ENCODE measurements at regions not wholly inside any gene's neighbourhood (a gene's known extent, or its start where the extent isn't known, plus 50 kb on each side); places are given as distances from the start of the nearest gene placed in this dataset.

DNA sequence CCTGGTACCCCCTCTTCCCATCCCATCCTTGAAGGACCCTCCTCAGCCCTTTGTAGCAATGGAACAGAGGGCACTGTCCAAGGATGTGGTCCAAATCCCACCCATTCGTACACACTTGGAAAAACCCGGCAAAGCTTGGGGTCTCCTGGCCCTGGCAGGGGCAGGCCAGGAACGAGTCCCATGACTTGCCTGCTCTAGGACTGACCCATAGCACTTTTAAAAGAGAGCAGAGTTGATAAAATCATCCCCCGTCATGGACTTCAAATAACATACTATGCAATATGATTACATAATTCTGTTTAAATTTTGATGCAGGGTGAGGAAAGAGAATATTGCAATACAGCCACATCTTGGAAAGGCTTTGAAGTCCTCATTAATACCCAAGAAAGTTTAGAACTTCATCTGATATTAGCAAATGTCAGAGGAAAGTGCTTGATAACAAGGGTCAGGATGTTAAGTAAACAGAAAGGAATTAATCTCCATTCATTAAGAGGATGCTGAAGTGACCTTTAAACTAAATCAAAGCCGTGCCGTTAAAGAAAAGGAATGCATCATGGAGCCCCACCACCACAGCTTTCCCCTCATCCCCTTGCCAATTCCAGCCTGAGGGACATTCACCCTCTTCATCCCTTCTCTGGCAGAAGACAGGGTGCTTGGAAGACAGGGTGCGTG lies 60.7 kb upstream of the NXT1 start:
- Histone ChIP-seq H3K4me3 (no peak overlapping the region), H3K4me1 (peaks cover 25% of the 10 kb centered on the region), H3K9me3 (no peaks in the 10 kb centered on the region), H3K36me3 (no peaks in the 10 kb centered on the region), H3K27ac (no peak overlapping the region), H3K27me3 (no peaks in the 10 kb centered on the region)
- TF ChIP-seq, protein P1, sequence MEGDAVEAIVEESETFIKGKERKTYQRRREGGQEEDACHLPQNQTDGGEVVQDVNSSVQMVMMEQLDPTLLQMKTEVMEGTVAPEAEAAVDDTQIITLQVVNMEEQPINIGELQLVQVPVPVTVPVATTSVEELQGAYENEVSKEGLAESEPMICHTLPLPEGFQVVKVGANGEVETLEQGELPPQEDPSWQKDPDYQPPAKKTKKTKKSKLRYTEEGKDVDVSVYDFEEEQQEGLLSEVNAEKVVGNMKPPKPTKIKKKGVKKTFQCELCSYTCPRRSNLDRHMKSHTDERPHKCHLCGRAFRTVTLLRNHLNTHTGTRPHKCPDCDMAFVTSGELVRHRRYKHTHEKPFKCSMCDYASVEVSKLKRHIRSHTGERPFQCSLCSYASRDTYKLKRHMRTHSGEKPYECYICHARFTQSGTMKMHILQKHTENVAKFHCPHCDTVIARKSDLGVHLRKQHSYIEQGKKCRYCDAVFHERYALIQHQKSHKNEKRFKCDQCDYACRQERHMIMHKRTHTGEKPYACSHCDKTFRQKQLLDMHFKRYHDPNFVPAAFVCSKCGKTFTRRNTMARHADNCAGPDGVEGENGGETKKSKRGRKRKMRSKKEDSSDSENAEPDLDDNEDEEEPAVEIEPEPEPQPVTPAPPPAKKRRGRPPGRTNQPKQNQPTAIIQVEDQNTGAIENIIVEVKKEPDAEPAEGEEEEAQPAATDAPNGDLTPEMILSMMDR (IDR thresholded peaks at IDR 0.05): no peak
- ATAC-seq (no peak), DNase-seq (no peak)
- intact Hi-C loops (cut with DNase I): no loop called here

DNA sequence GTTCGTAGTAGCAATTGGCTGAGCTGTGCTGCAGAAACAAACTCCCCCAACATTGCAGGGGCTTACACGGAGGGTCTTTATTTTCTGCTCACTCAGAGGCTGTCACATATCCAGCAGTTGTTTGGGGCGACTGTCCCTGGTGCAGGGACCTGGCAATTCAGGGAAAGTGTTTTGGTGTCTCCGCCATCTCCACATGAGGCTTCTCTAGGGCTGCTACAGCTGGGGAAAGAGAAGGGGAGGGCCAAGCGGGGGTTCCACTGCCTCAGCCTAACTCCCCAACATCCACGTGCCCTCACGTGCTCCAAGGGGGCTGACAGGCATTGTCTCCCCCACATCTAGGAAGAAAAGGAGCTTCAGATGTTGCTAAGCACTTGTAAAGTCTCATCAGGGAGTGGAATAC lies 61.3 kb upstream of the NXT1 start:
- ATAC-seq (no peak), DNase-seq (no peak)
- TF ChIP-seq, protein P1 (IDR thresholded peaks at IDR 0.05): no peak

DNA sequence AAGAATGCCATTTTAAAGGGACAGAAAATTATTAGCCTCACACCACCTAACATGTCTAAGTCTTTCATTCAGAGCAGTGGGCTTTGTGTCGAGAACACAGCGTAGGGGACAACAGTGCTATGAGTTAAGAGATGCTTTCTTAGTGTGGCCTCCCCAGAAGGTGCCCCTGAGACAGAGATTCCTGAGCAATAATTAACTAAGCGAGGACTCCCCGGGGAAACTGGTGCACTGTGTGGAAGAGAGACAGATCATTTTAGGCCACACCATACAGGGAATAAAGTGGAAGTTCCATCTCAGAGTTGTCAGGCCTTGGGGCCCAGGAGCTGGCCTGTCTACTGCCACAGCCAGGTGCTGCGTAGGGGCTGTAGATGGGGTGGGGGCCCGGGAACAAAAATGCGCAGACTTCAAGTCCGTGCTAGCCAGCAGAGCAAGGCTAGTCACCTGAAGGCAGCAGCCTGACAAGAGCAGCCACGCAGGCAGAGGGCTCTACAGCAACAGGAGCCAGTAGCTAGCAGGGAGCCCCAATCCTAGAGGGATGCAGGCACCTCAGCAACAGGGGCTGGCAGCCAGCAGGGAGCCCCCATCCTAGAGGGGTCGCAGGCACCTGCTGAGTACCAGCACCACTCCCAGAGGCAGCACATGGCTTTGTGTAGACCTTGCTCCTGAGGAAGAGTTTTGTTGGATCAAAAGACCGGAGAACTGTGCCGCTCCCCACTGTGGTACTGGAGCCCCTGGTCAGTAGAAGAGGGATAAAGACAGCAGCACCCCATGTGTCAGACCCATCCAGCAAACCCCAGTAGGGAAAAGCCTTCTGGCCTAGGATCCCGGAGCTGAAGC lies 63.0 kb upstream of the NXT1 start:
- H3K4me1 ChIP-seq: peaks cover 7% of the 10 kb centered on the region
- peaks cover 6% of the 10 kb centered on the region for H3K27me3 ChIP-seq
- H3K27ac ChIP-seq: no peak overlapping the region
- H3K4me3 ChIP-seq: no peak overlapping the region
- ATAC-seq (no peak), DNase-seq (no peak)
- TF ChIP-seq, protein P1 (IDR thresholded peaks at IDR 0.05): no peak
- intact Hi-C loops (cut with DNase I): no loop called here
- H3K36me3 ChIP-seq: no peaks in the 10 kb centered on the region
- H3K9me3 ChIP-seq: no peaks in the 10 kb centered on the region

More for the DNA sequence above, 61.3 kb upstream of the NXT1 start:
- Histone ChIP-seq H3K4me3 (no peak overlapping the region), H3K27me3 (no peaks in the 10 kb centered on the region), H3K4me1 (peaks cover 21% of the 10 kb centered on the region), H3K27ac (no peak overlapping the region), H3K36me3 (no peaks in the 10 kb centered on the region), H3K9me3 (no peaks in the 10 kb centered on the region)
- intact Hi-C loops (cut with DNase I): no loop called here

DNA sequence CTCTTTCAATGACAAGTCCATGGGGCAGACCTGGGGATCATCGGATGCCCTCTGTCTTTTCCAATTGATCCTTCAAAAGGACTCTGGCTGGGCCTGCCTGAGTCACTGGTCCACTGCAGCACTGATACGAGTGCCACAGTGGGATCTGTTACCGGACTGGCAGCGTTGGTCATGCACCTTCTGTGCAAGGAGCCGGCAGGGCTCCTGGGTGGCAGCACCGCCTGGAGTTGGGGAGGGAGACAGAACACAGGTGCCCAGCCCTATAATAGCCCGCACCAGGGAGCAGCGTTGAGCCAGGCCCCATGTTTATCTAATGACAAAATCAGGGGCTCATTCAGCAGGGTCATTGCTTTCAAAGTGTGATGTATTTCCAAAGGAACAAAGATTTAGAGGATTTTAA lies 64.2 kb upstream of the NXT1 start:
- ATAC-seq: no peak
- DNase-seq: no peak

DNA sequence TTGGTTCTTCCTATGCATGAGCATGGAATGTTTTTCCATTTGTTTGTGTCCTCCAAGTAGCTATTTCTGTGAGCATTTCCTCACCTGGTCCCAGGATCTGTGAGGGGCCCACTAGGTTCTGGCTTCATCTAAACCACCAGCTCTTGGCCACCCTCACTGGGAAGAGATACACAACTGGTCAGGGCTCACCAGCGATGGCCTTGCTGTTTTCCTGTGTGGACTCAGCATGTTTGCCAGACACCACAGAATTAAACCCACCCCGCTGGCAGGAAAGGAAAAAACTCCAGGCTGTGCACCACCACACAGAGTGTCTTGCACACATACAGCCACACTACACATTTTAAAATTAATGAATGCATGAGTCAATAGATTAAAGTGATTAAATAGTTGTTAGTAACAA lies 65.1 kb upstream of the NXT1 start:
- H3K36me3 ChIP-seq: no peaks in the 10 kb centered on the region
- TF ChIP-seq, protein P1 (IDR thresholded peaks at IDR 0.05): no peak
- no peaks in the 10 kb centered on the region for H3K9me3 ChIP-seq
- intact Hi-C loops (cut with DNase I): no loop called here
- H3K4me3 ChIP-seq: no peak overlapping the region
- H3K27ac ChIP-seq: no peak overlapping the region
- ATAC-seq (no peak), DNase-seq (no peak)
- H3K4me1 ChIP-seq: peaks cover 7% of the 10 kb centered on the region
- peaks cover 6% of the 10 kb centered on the region for H3K27me3 ChIP-seq

More for the DNA sequence above, 64.2 kb upstream of the NXT1 start:
- Histone ChIP-seq H3K27me3 (peaks cover 6% of the 10 kb centered on the region), H3K4me1 (peaks cover 7% of the 10 kb centered on the region), H3K9me3 (no peaks in the 10 kb centered on the region), H3K27ac (no peak overlapping the region), H3K4me3 (no peak overlapping the region), H3K36me3 (no peaks in the 10 kb centered on the region)
- intact Hi-C loops (cut with DNase I): no loop called here
- TF ChIP-seq, protein P1 (IDR thresholded peaks at IDR 0.05): no peak
